GM19467 (cell line): ENCODE measurements at regions not wholly inside any gene's neighbourhood (a gene's known extent, or its start where the extent isn't known, plus 50 kb on each side); places are given as distances from the start of the nearest gene placed in this dataset.

Experiments
- ATAC-seq: cut with Tn5 transposase; IDR thresholded peaks from one replicate; pipeline ENCODE4 v1.9.1; 2021; ENCODE audit warnings: mild to moderate bottlenecking, moderate library complexity; ENCODE audit not compliant: unreplicated experiment

- no peak for ATAC-seq
Measured at GRCh38 chr7:108686494-108686893, 116.8 kb downstream of the DNAJB9 start.

GRCh38 chr7:108697254-108697653 is 127.6 kb downstream of the DNAJB9 start:
- no peak for ATAC-seq

- ATAC-seq = no peak
Measured at GRCh38 chr7:108711611-108712010, 141.9 kb downstream of the DNAJB9 start.

GRCh38 chr7:108716783-108717182 is 147.1 kb downstream of the DNAJB9 start:
- no peak for ATAC-seq

DNA sequence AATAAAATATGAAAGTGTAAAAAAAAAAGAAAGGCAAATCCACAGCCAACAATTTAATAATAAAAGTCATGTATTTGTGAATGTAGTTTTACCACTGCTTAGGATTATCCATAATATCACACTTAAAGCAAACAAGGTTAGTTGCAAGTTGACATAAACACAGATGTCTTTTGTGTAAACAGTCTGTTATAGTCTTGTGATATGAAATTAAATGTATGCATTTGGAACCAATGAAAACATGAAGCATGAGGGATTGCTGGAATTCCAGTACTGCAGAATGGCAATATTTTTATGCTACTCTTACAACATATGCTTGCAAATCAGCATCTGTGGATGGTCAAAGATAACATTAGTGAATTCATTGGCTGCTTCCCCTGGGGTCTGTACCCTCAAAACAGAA is 148.1 kb downstream of the DNAJB9 start:
- no peak for ATAC-seq

GRCh38 chr7:108719631-108720030 is 150.0 kb downstream of the DNAJB9 start:
- ATAC-seq = no peak

DNA sequence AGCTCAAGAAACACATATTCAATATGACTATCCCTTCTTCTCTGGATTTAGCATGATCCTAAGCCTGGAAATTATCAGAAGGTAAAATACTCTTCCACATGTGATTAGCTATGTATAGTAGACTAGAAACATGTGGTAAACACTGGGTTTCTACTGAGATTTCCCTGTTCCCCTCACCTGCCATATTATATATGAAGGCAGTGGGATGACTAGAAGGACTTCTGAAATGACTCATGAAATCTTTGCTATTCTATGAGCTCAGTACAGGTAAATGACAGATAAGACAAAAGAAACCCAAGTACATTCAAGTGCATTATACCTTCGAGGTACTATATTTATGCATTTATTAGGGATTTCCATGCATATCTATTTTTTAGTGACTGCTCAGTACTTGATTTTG is 152.9 kb downstream of the DNAJB9 start:
- ATAC-seq = no peak

GRCh38 chr7:108723381-108723814 is 153.7 kb downstream of the DNAJB9 start:
- no peak for ATAC-seq

GRCh38 chr7:108724251-108725100 is 154.8 kb downstream of the DNAJB9 start:
- no peak for ATAC-seq

DNA sequence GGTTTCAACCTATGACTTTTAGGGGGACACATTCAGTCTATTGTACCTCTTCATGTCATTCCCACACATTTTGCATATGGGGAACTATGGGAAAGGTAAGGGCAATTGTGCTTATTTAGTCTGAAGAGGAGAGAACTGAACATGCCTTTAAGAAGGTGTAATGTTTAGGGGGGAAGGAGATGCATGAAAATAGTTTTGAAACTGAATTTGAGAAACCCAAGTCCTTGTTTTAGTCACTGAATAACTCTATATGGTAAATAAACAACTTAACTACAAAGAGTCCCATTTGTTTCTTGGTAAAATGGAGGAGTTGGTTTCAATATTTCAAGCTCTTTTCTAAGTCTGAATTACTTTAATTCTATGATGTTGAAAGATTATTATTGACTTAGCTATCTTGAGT is 166.1 kb downstream of the DNAJB9 start:
- ATAC-seq = no peak

GRCh38 chr7:108736221-108736891 is 166.7 kb downstream of the DNAJB9 start:
- no peak for ATAC-seq

DNA sequence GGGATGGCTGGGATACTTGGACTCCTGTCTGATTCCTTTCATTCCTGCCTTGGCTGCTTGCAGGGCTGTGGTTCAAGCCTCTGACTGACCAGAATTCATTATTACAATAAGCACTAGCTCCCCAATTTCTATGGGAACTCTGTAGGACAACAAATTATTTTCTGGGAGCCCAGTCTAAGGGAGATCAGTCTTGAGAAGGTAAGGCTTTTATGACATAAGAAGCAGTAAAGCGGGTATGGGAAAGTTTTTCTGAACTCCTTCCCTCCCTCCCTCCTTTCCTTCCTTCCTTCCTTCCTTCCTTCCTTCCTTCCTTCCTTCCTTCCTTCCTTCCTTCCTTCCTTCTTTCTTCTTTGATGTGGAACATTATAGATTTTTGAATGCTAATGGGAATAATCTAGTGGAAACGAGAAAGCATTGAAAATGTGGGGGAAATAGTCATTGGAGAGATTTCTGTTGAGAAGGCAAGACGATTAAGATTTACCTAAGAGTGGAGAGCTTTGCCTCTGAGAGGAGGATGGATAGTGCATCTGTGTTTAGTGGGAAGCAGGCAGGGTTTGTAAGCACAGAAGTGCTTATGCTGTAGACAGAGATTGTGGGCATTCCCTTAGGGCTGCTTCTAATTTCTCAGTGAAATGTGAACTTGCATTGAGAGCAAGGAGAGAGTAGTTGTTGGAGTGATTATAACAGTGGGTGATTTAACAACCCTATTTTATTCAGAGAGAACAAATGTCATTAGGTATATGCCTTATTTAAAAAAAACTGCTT is 201.5 kb downstream of the DNAJB9 start:
- no peak for ATAC-seq

DNA sequence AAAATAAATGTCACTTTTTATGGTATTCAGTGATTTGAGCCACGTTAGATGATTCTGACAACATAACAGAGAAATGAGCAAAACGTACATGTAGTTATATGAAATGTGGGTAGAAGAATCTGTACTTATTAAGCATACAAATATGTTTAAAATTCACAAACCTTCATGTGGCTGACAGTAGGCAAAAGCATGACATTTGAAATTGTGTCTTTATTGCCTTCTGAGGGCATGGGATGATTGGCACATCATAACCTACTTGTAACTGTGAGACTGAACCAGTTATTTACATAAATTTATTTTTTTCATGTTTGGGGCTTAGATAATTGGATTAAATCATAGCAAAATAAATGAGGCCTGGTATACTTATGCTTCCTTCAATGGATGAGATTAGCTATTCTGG is 202.2 kb downstream of the DNAJB9 start:
- no peak for ATAC-seq

- ATAC-seq = no peak
Measured at GRCh38 chr7:108777966-108778365, 208.3 kb downstream of the DNAJB9 start.

- ATAC-seq = no peak
Measured at GRCh38 chr7:108789451-108789850, 219.8 kb downstream of the DNAJB9 start.

- ATAC-seq = no peak
Measured at GRCh38 chr7:108794466-108794865, 224.8 kb downstream of the DNAJB9 start.

- ATAC-seq = no peak
Measured at GRCh38 chr7:108802650-108803049, 233.0 kb downstream of the DNAJB9 start.

- ATAC-seq = no peak
Measured at GRCh38 chr7:108805808-108806397, 236.2 kb downstream of the DNAJB9 start.

- ATAC-seq = no peak
Measured at GRCh38 chr7:108808549-108809266, 239.0 kb downstream of the DNAJB9 start.

DNA sequence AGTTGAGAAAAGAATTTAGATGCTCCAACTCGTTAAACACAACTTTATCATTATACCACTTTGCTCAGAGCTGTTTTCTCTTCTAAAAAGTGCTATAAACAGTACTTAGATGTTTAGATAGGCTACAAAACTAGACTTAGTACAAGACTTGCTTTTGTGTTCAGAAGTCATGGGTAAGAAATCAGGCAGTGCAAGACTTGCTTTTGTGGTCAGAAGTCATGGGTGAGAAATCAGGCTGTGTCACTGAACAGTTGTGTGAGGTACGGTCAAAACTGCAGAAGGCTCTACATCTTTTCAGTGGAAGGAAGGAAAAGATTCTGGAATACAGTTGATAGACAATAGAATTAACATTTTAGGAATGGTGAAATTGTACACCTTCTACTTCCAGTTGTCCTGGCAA is 239.7 kb downstream of the DNAJB9 start:
- no peak for ATAC-seq
